Peyer's patch (tissue), 4 donors: ENCODE measurements at regions not wholly inside any gene's neighbourhood (a gene's known extent, or its start where the extent isn't known, plus 50 kb on each side); places are given as distances from the start of the nearest gene placed in this dataset.

Source experiments
- DNase-seq, 3 donors: peaks; one replicate each; pipeline ENCODE4 v3.0.0-alpha.2; 2017 to 2019
- H3K27ac ChIP-seq, 4 donors: fragments of 200-600 bp; sonication (generic); one replicate each; pipeline ENCODE4 v1.5.1; 2016 to 2019
- H3K27me3 ChIP-seq, 2 donors: fragments of 200-600 bp; sonication (generic); one replicate each; pipeline ENCODE4 v1.5.1; 2019
- H3K36me3 ChIP-seq, 3 donors: fragments of 200-600 bp; sonication (generic); one replicate each; pipeline ENCODE4 v1.5.1; 2016 to 2019
- H3K4me1 ChIP-seq, 4 donors: fragments of 200-600 bp; sonication (generic); one replicate each; pipeline ENCODE4 v1.5.1; 2016 to 2019
- H3K4me3 ChIP-seq, 4 donors: fragments of 200-600 bp; sonication (generic); 1 replicate in 3 of 4; 2 replicates in 1 of 4; pipeline ENCODE4 v1.5.1; 2016 to 2019; ENCODE audit warnings: mild to moderate bottlenecking in 1 of 4
- H3K9me3 ChIP-seq, 4 donors: fragments of 200-600 bp; sonication (generic); one replicate each; pipeline ENCODE4 v1.5.1; 2016 to 2019; ENCODE audit warnings: mild to moderate bottlenecking in 1 of 4
- CTCF ChIP-seq, 6 experiments: fragments of 450-650 bp in 4 of 6; fragments of 200-600 bp in 2 of 6; sonication (generic) in 1 of 6; IDR thresholded peaks; one replicate each; pipeline ENCODE4 v1.5.1; 2017 to 2019; ENCODE audit warnings: antibody characterized with exemption in 6 of 6, mild to moderate bottlenecking in 3 of 6, moderate library complexity in 1 of 6
- POLR2A ChIP-seq, 2 donors: fragments of 450-650 bp; IDR thresholded peaks; one replicate each; pipeline ENCODE4 v1.5.1; 2017; ENCODE audit warnings: antibody characterized with exemption in 2 of 2, mild to moderate bottlenecking in 2 of 2, moderate library complexity in 2 of 2

- no peaks in the 10 kb centered on the region for H3K36me3 ChIP-seq
- no peak for DNase-seq
- H3K4me3 ChIP-seq: no peak overlapping the region
- H3K27ac ChIP-seq: no peak overlapping the region
- H3K4me1 ChIP-seq: no peaks in the 10 kb centered on the region
- TF ChIP-seq POLR2A (IDR thresholded peaks at IDR 0.05) (no peak), CTCF (IDR thresholded peaks at IDR 0.05) (no peak)
- H3K9me3 ChIP-seq: no peaks in the 10 kb centered on the region
- no peaks in the 10 kb centered on the region for H3K27me3 ChIP-seq
Observed at GRCh38 chr7:142440219-142440905, 182.5 kb upstream of the PRSS58 start.

GRCh38 chr7:142439739-142440138 is 181.9 kb upstream of the PRSS58 start:
- TF ChIP-seq POLR2A (IDR thresholded peaks at IDR 0.05) (no peak), CTCF (IDR thresholded peaks at IDR 0.05) (no peak)
- Histone ChIP-seq H3K4me3 (no peak overlapping the region), H3K36me3 (no peaks in the 10 kb centered on the region), H3K27me3 (no peaks in the 10 kb centered on the region), H3K9me3 (no peaks in the 10 kb centered on the region), H3K4me1 (no peaks in the 10 kb centered on the region), H3K27ac (no peak overlapping the region)
- DNase-seq: no peak

GRCh38 chr7:142438923-142439515 is 181.2 kb upstream of the PRSS58 start:
- no peak overlapping the region for H3K4me3 ChIP-seq
- H3K4me1 ChIP-seq: peaks cover 0 to 3% (median 0%) of the 10 kb centered on the region in 4 donors
- H3K27me3 ChIP-seq: no peaks in the 10 kb centered on the region
- no peaks in the 10 kb centered on the region for H3K9me3 ChIP-seq
- no peaks in the 10 kb centered on the region for H3K36me3 ChIP-seq
- TF ChIP-seq CTCF (IDR thresholded peaks at IDR 0.05) (no peak), POLR2A (IDR thresholded peaks at IDR 0.05) (no peak)
- H3K27ac ChIP-seq: no peak overlapping the region
- DNase-seq: no peak

GRCh38 chr7:142438235-142438922 is 180.5 kb upstream of the PRSS58 start:
- peaks cover 0 to 3% (median 0%) of the 10 kb centered on the region in 4 donors for H3K4me1 ChIP-seq
- peak in 1 of 3 donors; percentile 53 for DNase-seq
- H3K36me3 ChIP-seq: no peaks in the 10 kb centered on the region
- no peaks in the 10 kb centered on the region for H3K9me3 ChIP-seq
- TF ChIP-seq CTCF (IDR thresholded peaks at IDR 0.05): peak in 4 of 6 experiments; percentile 41 to 63 (median 52)
- no peak for TF ChIP-seq POLR2A (IDR thresholded peaks at IDR 0.05)
- no peak overlapping the region for H3K27ac ChIP-seq
- no peaks in the 10 kb centered on the region for H3K27me3 ChIP-seq
- no peak overlapping the region for H3K4me3 ChIP-seq

GRCh38 chr7:142437741-142438140 is 179.9 kb upstream of the PRSS58 start:
- H3K36me3 ChIP-seq: no peaks in the 10 kb centered on the region
- no peak for DNase-seq
- TF ChIP-seq POLR2A (IDR thresholded peaks at IDR 0.05) (no peak), CTCF (IDR thresholded peaks at IDR 0.05) (no peak)
- no peaks in the 10 kb centered on the region for H3K27me3 ChIP-seq
- H3K9me3 ChIP-seq: no peaks in the 10 kb centered on the region
- no peak overlapping the region for H3K27ac ChIP-seq
- peaks cover 0 to 3% (median 0%) of the 10 kb centered on the region in 4 donors for H3K4me1 ChIP-seq
- no peak overlapping the region for H3K4me3 ChIP-seq
